Keratinocyte (primary cell): ENCODE measurements at regions not wholly inside any gene's neighbourhood (a gene's known extent, or its start where the extent isn't known, plus 50 kb on each side); places are given as distances from the start of the nearest gene placed in this dataset.
"Not testable (repeated sequence)": the region's sequence is repeated elsewhere in the genome, so short reads cannot be mapped to it uniquely, and the experiment has no call there.

Experiments
- DNase-seq: peaks from one replicate; pipeline ENCODE4 v3.0.0-alpha.2; 2011; ENCODE audit warnings: low read depth, missing footprints, low spot score
- FAIRE-seq: peaks from 2 replicates; lab custom pipeline; 2011; peaks lifted over from hg19 to GRCh38; lab: Jason Lieb, UNC
- H2AFZ ChIP-seq: 2 replicates; pipeline ENCODE4 v1.6.0; 2012; ENCODE audit warnings: low read length, control low read depth, inconsistent platforms; ENCODE audit not compliant: control insufficient read depth
- H3K27ac ChIP-seq: 2 replicates; pipeline ENCODE4 v1.5.1; 2011; ENCODE audit warnings: low read length; ENCODE audit not compliant: control insufficient read depth, insufficient read depth
- H3K27me3 ChIP-seq: 3 replicates; pipeline ENCODE4 v1.6.0; 2011; ENCODE audit warnings: low read length; ENCODE audit not compliant: control insufficient read depth, insufficient read depth; ENCODE audit errors: extremely low read depth
- H3K36me3 ChIP-seq, 2 experiments: 2 replicates in 1 of 2; 3 replicates in 1 of 2; pipeline ENCODE4 v1.5.1; 2011; ENCODE audit warnings: low read length in 2 of 2, mild to moderate bottlenecking in 1 of 2; ENCODE audit not compliant: control insufficient read depth in 2 of 2, insufficient read depth in 2 of 2; ENCODE audit errors: extremely low read depth in 1 of 2
- H3K4me1 ChIP-seq: 3 replicates; pipeline ENCODE4 v1.5.1; 2011; ENCODE audit warnings: low read length; ENCODE audit not compliant: control insufficient read depth, insufficient read depth; ENCODE audit errors: extremely low read depth
- H3K4me2 ChIP-seq: 3 replicates; pipeline ENCODE4 v1.6.0; 2011; ENCODE audit warnings: low read depth, low read length; ENCODE audit not compliant: control insufficient read depth, insufficient read depth; ENCODE audit errors: extremely low read depth
- H3K4me3 ChIP-seq, 3 experiments: fragments of 200-600 bp in 1 of 3; sonication (generic) in 1 of 3; 2 replicates in 2 of 3; 3 replicates in 1 of 3; pipeline ENCODE4 v1.5.1; 2011 to 2016; ENCODE audit warnings: low read length in 3 of 3, mild to moderate bottlenecking in 3 of 3, control low read depth in 2 of 3, inconsistent platforms in 1 of 3, low read depth in 1 of 3, mixed read lengths in 1 of 3, mixed run types in 1 of 3, moderate library complexity in 1 of 3; ENCODE audit not compliant: control insufficient read depth in 2 of 3, insufficient read depth in 2 of 3; ENCODE audit errors: extremely low read depth in 1 of 3
- H3K79me2 ChIP-seq: 2 replicates; pipeline ENCODE4 v1.6.0; 2012; ENCODE audit warnings: low read length; ENCODE audit not compliant: control insufficient read depth, insufficient read depth
- H3K9ac ChIP-seq: 3 replicates; pipeline ENCODE4 v1.6.0; 2011; ENCODE audit warnings: low read length; ENCODE audit not compliant: control insufficient read depth, insufficient read depth; ENCODE audit errors: extremely low read depth
- H3K9me1 ChIP-seq: 3 replicates; pipeline ENCODE4 v1.6.0; 2011; ENCODE audit warnings: low read length; ENCODE audit not compliant: control insufficient read depth, insufficient read depth; ENCODE audit errors: extremely low read depth
- H3K9me3 ChIP-seq: 2 replicates; pipeline ENCODE4 v1.5.1; 2012; ENCODE audit warnings: low read depth, low read length; ENCODE audit not compliant: control insufficient read depth
- H4K20me1 ChIP-seq: 3 replicates; pipeline ENCODE4 v1.6.0; 2011; ENCODE audit warnings: low read length; ENCODE audit not compliant: control insufficient read depth, insufficient read depth; ENCODE audit errors: extremely low read depth
- CTCF ChIP-seq, 3 experiments: IDR thresholded peaks in 1 of 3; conservative IDR thresholded peaks in 1 of 3; optimal IDR thresholded peaks in 1 of 3; 2 replicates in 2 of 3; 3 replicates in 1 of 3; pipeline versions ENCODE3 to v1.5.1; 2011; ENCODE audit warnings: low read length in 3 of 3, mild to moderate bottlenecking in 3 of 3, moderate library complexity in 2 of 3, control low read depth in 1 of 3, inconsistent platforms in 1 of 3; ENCODE audit not compliant: insufficient read depth in 2 of 3; ENCODE audit errors: extremely low read depth in 1 of 3
- EZH2 ChIP-seq: IDR thresholded peaks from one replicate; pipeline ENCODE4 v1.6.1; 2012; ENCODE audit warnings: inconsistent platforms, mild to moderate bottlenecking, low read length, moderate library complexity
- dilution Hi-C: fragments of 300-500 bp; cut with MboI; formaldehyde crosslinking; loops from one replicate; pipeline ENCODE4 v1.7.0; 2020; ENCODE audit warnings: low sequenced_read_pairs; ENCODE audit not compliant: extremely low pct_ligation_motif_present

DNA sequence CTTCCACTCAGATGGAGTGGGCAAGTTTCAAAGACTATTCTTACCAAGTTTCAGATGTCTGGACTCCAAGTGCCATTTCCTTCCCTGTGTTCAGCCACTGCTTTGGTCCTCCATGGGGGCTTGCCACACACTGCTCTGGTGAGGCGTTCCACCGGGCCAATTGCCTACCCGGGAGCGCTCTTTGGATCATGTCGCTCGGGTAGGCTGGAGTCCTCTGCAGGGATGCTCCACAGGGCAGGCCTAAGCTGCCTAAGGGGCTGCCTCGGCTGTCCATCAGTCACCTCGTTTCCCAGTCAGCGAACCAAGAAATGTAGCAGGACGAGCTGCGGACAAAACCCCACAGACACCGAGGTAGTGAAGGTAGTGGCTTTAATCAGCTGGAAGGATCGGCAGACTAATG is 200.7 kb upstream of the KLF8 start:
- no peak overlapping the region for H2AFZ ChIP-seq
- TF ChIP-seq EZH2 (no peak), CTCF (optimal IDR thresholded peaks at IDR 0.05 in 1 of 3, IDR thresholded peaks at IDR 0.05 in 1 of 3, conservative IDR thresholded peaks at IDR 0.05 in 1 of 3; ENCODE audit: extremely low read depth in 1 of 3, insufficient read depth in 2 of 3, low read length in 3 of 3) (no peak)
- DNase-seq (no peak), FAIRE-seq (no peak)
- no peaks in the 10 kb centered on the region for H3K27me3 ChIP-seq
- no peaks in the 10 kb centered on the region for H3K9me3 ChIP-seq
- H3K9ac ChIP-seq: no peak overlapping the region
- H4K20me1 ChIP-seq: no peaks in the 10 kb centered on the region
- no peaks in the 10 kb centered on the region for H3K9me1 ChIP-seq
- no peaks in the 10 kb centered on the region for H3K36me3 ChIP-seq
- no peaks in the 10 kb centered on the region for H3K4me1 ChIP-seq
- H3K4me3 ChIP-seq: no peak overlapping the region
- no peak overlapping the region for H3K27ac ChIP-seq
- dilution Hi-C loops: no loop called here
- no peak overlapping the region for H3K4me2 ChIP-seq
- no peaks in the 10 kb centered on the region for H3K79me2 ChIP-seq

DNA sequence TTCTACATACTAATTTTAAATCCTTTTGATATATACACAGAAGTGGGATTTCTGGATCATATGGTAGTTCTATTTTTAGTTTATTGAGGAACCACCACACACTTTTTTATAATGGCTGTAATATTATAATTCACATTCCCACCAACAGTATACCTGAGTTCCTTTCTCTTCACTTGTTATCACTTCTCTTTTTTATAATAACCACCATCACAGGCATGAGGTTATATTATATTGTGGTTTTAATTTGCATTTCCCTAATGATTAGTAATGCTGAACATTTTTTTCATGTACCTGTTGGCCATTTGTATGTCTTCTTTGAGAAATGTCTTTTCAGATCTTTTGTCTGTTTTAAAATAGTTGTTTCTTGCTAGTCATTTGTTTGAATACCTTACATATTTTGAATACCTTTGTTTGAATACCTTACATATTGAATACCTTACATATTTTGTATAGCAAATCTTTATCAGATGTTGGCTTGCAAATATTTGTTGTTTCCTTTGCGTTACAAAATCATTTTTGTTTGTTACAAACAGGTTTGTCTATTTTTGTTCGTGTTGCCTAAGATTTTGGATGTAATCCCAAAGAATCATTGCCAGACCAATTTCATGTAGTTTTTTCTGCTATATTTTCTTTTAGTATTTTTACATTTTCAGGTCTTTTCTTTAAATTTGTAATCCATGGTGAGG is 198.5 kb upstream of the KLF8 start:
- dilution Hi-C loops: no loop called here
- no peak for FAIRE-seq
- no peaks in the 10 kb centered on the region for H3K27me3 ChIP-seq

GRCh38 chrX:56052673-56053330 is 179.4 kb upstream of the KLF8 start:
- H3K9me1 ChIP-seq, H3K79me2 ChIP-seq, H3K4me3 ChIP-seq, H3K27ac ChIP-seq, H4K20me1 ChIP-seq, FAIRE-seq, H2AFZ ChIP-seq, H3K36me3 ChIP-seq, H3K4me1 ChIP-seq, DNase-seq, dilution Hi-C loops, H3K27me3 ChIP-seq, H3K9ac ChIP-seq, H3K4me2 ChIP-seq, H3K9me3 ChIP-seq: not testable (repeated sequence)

More for the DNA sequence above, 198.5 kb upstream of the KLF8 start:
- Histone ChIP-seq H3K9ac (no peak overlapping the region), H3K4me1 (no peaks in the 10 kb centered on the region), H3K4me2 (no peak overlapping the region), H3K27ac (no peak overlapping the region), H3K79me2 (no peaks in the 10 kb centered on the region), H2AFZ (no peak overlapping the region), H3K36me3 (no peaks in the 10 kb centered on the region), H3K9me3 (no peaks in the 10 kb centered on the region), H4K20me1 (no peaks in the 10 kb centered on the region), H3K4me3 (no peak overlapping the region), H3K9me1 (no peaks in the 10 kb centered on the region)
- TF ChIP-seq CTCF (optimal IDR thresholded peaks at IDR 0.05 in 1 of 3, IDR thresholded peaks at IDR 0.05 in 1 of 3, conservative IDR thresholded peaks at IDR 0.05 in 1 of 3; ENCODE audit: extremely low read depth in 1 of 3, insufficient read depth in 2 of 3, low read length in 3 of 3): no peak
- TF ChIP-seq EZH2: no peak
- DNase-seq: no peak
